ENCODE measurements at regions not wholly inside any gene's neighbourhood (a gene's known extent, or its start where the extent isn't known, plus 50 kb on each side); places are given as distances from the start of the nearest gene placed in this dataset.

DNA sequence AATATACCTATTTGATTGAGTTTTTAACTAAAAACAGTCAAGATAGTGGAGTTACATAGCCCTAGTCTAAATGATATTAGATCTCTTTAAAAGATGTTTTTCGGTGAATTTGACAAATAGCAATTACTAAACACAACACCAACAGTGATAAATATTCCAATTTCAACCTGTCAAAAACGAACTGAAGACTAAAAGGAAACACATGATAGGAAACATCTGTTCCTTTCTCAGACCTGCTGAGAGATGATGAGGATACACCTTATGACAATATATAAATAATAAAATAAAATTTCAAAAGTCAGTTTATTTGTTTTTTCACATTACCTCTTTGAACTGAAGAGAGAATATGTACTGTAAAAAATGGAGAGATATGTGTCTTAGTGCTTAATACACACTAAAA is 232.7 kb downstream of the RASSF9 start:
- H3K4me3 ChIP-seq (replicated peaks in 1 of 2; ENCODE audit: low read depth in 2 of 2, low read length in 2 of 2): no peak overlapping the region
- TF ChIP-seq, protein P1, sequence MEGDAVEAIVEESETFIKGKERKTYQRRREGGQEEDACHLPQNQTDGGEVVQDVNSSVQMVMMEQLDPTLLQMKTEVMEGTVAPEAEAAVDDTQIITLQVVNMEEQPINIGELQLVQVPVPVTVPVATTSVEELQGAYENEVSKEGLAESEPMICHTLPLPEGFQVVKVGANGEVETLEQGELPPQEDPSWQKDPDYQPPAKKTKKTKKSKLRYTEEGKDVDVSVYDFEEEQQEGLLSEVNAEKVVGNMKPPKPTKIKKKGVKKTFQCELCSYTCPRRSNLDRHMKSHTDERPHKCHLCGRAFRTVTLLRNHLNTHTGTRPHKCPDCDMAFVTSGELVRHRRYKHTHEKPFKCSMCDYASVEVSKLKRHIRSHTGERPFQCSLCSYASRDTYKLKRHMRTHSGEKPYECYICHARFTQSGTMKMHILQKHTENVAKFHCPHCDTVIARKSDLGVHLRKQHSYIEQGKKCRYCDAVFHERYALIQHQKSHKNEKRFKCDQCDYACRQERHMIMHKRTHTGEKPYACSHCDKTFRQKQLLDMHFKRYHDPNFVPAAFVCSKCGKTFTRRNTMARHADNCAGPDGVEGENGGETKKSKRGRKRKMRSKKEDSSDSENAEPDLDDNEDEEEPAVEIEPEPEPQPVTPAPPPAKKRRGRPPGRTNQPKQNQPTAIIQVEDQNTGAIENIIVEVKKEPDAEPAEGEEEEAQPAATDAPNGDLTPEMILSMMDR (IDR thresholded peaks at IDR 0.05; ENCODE audit: low read depth, low read length): no peak
- no peak for DNase-seq (ENCODE audit: low read depth in 2 of 2)

DNA sequence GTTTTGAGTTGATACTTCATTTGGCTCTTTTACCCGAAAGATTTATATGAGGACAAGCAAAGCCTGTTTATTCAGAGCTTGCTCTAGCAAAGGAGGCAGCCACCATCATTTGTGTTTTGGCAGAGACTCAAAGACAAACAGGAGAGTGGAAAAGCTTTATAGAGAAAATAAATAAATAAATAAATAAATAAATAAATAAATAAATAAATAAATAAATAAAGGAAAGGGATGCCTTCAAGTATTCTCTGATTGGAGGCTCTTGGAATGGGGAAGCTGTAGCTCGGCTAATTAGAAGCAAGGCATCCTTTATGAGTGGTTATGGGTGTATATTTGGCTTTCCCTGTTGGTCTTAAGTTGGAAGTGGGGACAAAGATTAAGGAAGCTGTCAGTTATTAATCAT is 229.8 kb downstream of the RASSF9 start:
- no peak overlapping the region for H3K4me3 ChIP-seq (replicated peaks in 1 of 2; ENCODE audit: low read depth in 2 of 2, low read length in 2 of 2)
- TF ChIP-seq, protein P1 (IDR thresholded peaks at IDR 0.05; ENCODE audit: low read depth, low read length): no peak
- no peak for DNase-seq (ENCODE audit: low read depth in 2 of 2)

DNA sequence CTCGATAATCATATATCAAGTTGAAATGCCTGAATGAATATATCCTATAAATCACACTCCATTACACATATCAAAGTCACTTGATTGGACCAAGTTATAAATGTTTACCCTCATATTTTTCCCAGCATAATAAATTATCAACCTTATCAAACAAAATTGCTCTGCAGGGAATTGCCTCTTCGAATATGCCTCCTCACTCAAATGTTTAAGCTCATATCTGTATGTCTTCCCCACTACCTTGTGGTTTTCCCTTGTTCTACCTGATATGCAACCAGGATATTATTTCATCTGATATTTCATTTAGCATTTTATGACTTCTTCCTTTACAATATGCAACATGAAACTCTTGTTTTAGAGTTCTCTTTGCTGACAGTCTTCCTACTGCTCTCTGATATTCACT is 226.4 kb downstream of the RASSF9 start:
- H3K4me3 ChIP-seq (replicated peaks in 1 of 2; ENCODE audit: low read depth in 2 of 2, low read length in 2 of 2): no peak overlapping the region
- DNase-seq (ENCODE audit: low read depth in 2 of 2): no peak
- TF ChIP-seq, protein P1 (IDR thresholded peaks at IDR 0.05; ENCODE audit: low read depth, low read length): no peak

DNA sequence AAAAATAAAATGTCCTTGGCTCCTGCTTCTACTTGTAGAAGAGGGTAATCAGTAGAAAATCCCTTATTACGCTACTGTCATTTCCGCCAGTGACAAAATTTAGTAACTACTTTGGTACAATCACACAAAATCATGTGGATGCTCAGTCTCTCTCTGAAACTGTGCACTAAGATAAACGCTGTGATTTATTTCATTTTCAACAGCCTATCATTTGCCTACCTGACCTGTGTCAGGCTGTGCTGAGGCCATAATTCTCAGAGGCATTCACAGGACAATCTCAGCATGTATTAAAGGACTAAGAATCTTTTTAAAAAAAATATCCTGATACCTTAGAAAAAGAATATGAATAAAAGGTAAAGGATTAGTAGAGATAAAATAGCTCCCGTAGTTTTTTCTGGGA is 226.0 kb downstream of the RASSF9 start:
- H3K4me3 ChIP-seq (replicated peaks in 1 of 2; ENCODE audit: low read depth in 2 of 2, low read length in 2 of 2): no peak overlapping the region
- TF ChIP-seq, protein P1 (IDR thresholded peaks at IDR 0.05; ENCODE audit: low read depth, low read length): no peak
- DNase-seq (ENCODE audit: low read depth in 2 of 2): no peak

DNA sequence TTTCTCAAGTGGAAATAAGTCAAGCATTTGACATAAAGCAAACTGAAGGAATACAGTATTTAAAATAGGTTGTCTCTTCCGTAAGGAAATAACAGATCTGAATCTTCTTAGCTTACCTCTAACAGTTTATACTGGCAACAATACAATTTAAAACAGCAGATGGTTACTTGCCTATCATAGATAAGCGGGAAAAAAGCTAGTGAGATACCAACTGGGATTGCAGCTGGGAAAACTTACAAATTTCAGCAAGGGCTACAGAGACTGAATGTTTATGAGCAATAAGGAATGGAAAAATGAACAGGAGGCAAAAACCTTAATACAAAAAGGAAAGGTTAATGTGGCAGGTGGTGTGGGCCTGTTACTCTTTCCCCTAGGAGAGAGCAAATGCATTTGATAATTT is 220.0 kb downstream of the RASSF9 start:
- no peak overlapping the region for H3K4me3 ChIP-seq (replicated peaks in 1 of 2; ENCODE audit: low read depth in 2 of 2, low read length in 2 of 2)
- TF ChIP-seq, protein P1 (IDR thresholded peaks at IDR 0.05; ENCODE audit: low read depth, low read length): no peak
- no peak for DNase-seq (ENCODE audit: low read depth in 2 of 2)

DNA sequence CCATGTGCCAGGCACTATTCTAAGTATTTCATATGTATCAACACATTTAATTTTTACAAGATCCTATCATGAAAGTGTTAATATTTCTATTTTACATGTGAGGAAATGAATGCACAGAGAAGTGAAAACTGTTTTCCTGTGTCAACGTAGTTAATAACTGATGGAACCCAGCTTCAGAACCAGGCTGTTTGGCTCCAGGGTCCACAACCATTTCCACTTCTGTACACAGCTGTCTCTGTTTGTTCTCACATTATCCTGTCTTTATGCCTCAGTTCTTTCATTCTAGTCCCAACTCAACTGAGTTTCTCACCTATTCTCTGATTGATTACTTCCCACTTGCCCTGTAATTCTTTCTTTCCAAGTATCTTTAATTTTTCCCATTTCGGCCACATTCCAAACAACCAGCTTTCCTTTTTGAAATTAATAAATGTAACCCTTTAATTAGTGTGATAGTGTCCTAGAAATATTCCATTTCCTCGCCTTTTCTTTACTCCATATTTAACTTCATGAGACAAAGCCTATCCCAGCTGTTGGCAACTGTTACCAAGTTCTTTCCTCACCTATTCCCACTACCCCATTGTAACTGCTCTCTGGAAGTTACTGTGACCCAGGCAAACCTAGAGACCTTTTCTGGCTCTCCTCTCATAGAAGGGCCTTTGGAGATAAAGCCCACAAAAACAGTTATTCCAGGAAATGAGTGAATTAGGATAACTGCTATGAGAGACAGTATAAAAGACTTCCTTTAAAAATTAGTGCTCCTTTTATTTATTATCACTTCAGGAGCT is 218.7 kb downstream of the RASSF9 start:
- no peak for DNase-seq (ENCODE audit: low read depth in 2 of 2)
- TF ChIP-seq, protein P1 (IDR thresholded peaks at IDR 0.05; ENCODE audit: low read depth, low read length): no peak
- no peak overlapping the region for H3K4me3 ChIP-seq (replicated peaks in 1 of 2; ENCODE audit: low read depth in 2 of 2, low read length in 2 of 2)

DNA sequence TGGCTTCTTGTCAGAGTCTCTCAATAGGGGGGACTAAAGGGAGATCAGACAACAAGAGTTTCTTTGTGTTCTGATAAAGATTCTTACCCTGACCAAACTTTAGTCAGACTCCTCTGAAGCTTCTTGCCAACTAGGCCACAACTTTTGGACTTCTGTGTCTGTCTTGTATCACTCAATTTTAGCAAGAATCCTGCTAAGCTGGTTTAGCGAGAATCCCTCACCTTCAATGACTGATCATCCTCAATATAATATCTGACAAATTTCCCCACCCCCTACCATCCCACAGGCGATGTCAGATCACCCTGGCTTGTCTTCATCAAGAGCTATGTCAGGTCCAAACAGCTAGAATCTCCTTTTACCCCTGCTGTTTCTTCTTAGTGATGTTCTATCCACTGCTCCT is 215.2 kb downstream of the RASSF9 start:
- no peak for DNase-seq (ENCODE audit: low read depth in 2 of 2)
- H3K4me3 ChIP-seq (replicated peaks in 1 of 2; ENCODE audit: low read depth in 2 of 2, low read length in 2 of 2): no peak overlapping the region
- TF ChIP-seq, protein P1 (IDR thresholded peaks at IDR 0.05; ENCODE audit: low read depth, low read length): no peak
